Small intestine (tissue), 7 donors: ENCODE measurements at regions not wholly inside any gene's neighbourhood (a gene's known extent, or its start where the extent isn't known, plus 50 kb on each side); places are given as distances from the start of the nearest gene placed in this dataset.
"Not testable (repeated sequence)": the region's sequence is repeated elsewhere in the genome, so short reads cannot be mapped to it uniquely, and the experiment has no call there.

Experiments used
- DNase-seq, 2 donors: peaks; one replicate each; pipeline versions ENCODE4 v3.0.0 to v3.0.0-alpha.2; 2013
- FAIRE-seq: peaks from 2 replicates; lab custom pipeline; 2012; peaks lifted over from hg19 to GRCh38; lab: Jason Lieb, UNC
- H3K27ac ChIP-seq, 3 donors: one replicate each; pipeline ENCODE4 v1.5.1; 2013; ENCODE audit warnings: low read length in 2 of 3, mild to moderate bottlenecking in 2 of 3, control low read depth in 1 of 3, inconsistent platforms in 1 of 3, low read depth in 1 of 3, moderate library complexity in 1 of 3
- H3K27me3 ChIP-seq, 3 donors: one replicate each; pipeline ENCODE4 v1.6.1; 2013; ENCODE audit warnings: low read length in 3 of 3, inconsistent platforms in 1 of 3; ENCODE audit not compliant: control insufficient read depth in 3 of 3, insufficient read depth in 3 of 3
- H3K36me3 ChIP-seq, 3 donors: one replicate each; pipeline ENCODE4 v1.6.1; 2013; ENCODE audit warnings: low read length in 3 of 3, inconsistent platforms in 1 of 3, low read depth in 1 of 3, mild to moderate bottlenecking in 1 of 3, moderate library complexity in 1 of 3; ENCODE audit not compliant: control insufficient read depth in 3 of 3, insufficient read depth in 2 of 3
- H3K4me1 ChIP-seq, 3 donors: one replicate each; pipeline ENCODE4 v1.6.1; 2013; ENCODE audit warnings: low read length in 2 of 3, inconsistent platforms in 1 of 3, low read depth in 1 of 3, mild to moderate bottlenecking in 1 of 3, moderate library complexity in 1 of 3; ENCODE audit not compliant: control insufficient read depth in 3 of 3, insufficient read depth in 2 of 3
- H3K4me3 ChIP-seq, 3 donors: one replicate each; pipeline ENCODE4 v1.5.1; 2013; ENCODE audit warnings: low read length in 3 of 3, control low read depth in 1 of 3, inconsistent platforms in 1 of 3, low read depth in 1 of 3, mild to moderate bottlenecking in 1 of 3, moderate library complexity in 1 of 3
- H3K9me3 ChIP-seq, 2 donors: one replicate each; pipeline ENCODE4 v1.6.1; 2013; ENCODE audit warnings: low read depth in 1 of 2, low read length in 1 of 2; ENCODE audit not compliant: control insufficient read depth in 2 of 2, insufficient read depth in 1 of 2
- WGBS, 3 donors: extraction: QIAGEN DNeasy Blood & Tissue Kit; methylation state at CpG; one replicate each; pipeline ENCODE4 v1.1.7; 2013; 5-methylcytosine and 5-hydroxymethylcytosine counted together
- donor health status: healthy with polysubstance abuse.
- donor health status: control.
- donor health status: control.
- donor health status: Bipolar disorder and iron deficiency.
- donor health status: healthy.

- H3K4me1 ChIP-seq, H3K27ac ChIP-seq, FAIRE-seq, H3K4me3 ChIP-seq, H3K36me3 ChIP-seq, DNase-seq, H3K27me3 ChIP-seq, H3K9me3 ChIP-seq: not testable (repeated sequence)
- WGBS, 3 donors: 84 to 86% (median 86%) methylated on average over 18 to 24 of the region's 26 CpGs
Observed at GRCh38 chr16:88198457-88199295, 184.1 kb upstream of the ZNF469 start.

- WGBS, 3 donors: 86 to 89% (median 88%) methylated on average over 15 to 25 of the region's 25 CpGs
- not testable (repeated sequence) for H3K27me3 ChIP-seq, H3K27ac ChIP-seq, H3K9me3 ChIP-seq, H3K36me3 ChIP-seq, H3K4me1 ChIP-seq, FAIRE-seq, DNase-seq, H3K4me3 ChIP-seq
Observed at GRCh38 chr16:88199296-88200153, 183.2 kb upstream of the ZNF469 start.

- not testable (repeated sequence) for H3K4me3 ChIP-seq, H3K4me1 ChIP-seq, DNase-seq, H3K9me3 ChIP-seq, FAIRE-seq, H3K27me3 ChIP-seq, H3K27ac ChIP-seq, H3K36me3 ChIP-seq
- WGBS, 3 donors: 71 to 84% (median 79%) methylated on average over 20 to 29 of the region's 30 CpGs
Observed at GRCh38 chr16:88200154-88200895, 182.4 kb upstream of the ZNF469 start.

GRCh38 chr16:88200896-88201185, 181.9 kb upstream of the ZNF469 start:
- FAIRE-seq (no peak), DNase-seq (no peak)
- H3K27ac ChIP-seq: no peak overlapping the region
- H3K27me3 ChIP-seq: no peaks in the 10 kb centered on the region
- H3K4me1 ChIP-seq: no peaks in the 10 kb centered on the region
- 66 to 95% (median 80%) methylated on average over 12 to 13 of the region's 13 CpGs for WGBS, 3 donors
- H3K9me3 ChIP-seq: no peaks in the 10 kb centered on the region
- H3K36me3 ChIP-seq: no peaks in the 10 kb centered on the region
- no peak overlapping the region for H3K4me3 ChIP-seq

GRCh38 chr16:88201611-88202010, 181.1 kb upstream of the ZNF469 start:
- WGBS, 3 donors: 77 to 86% (median 86%) methylated on average over 8 to 9 of the region's 9 CpGs
- FAIRE-seq, H3K4me1 ChIP-seq, H3K27me3 ChIP-seq, H3K4me3 ChIP-seq, H3K36me3 ChIP-seq, DNase-seq, H3K9me3 ChIP-seq, H3K27ac ChIP-seq: not testable (repeated sequence)

- WGBS, 3 donors: 31 to 76% (median 60%) methylated on average over 12 to 13 of the region's 13 CpGs
- DNase-seq (no peak), FAIRE-seq (no peak)
- Histone ChIP-seq H3K27ac (no peak overlapping the region), H3K9me3 (no peaks in the 10 kb centered on the region), H3K27me3 (no peaks in the 10 kb centered on the region), H3K36me3 (no peaks in the 10 kb centered on the region), H3K4me1 (no peaks in the 10 kb centered on the region), H3K4me3 (no peak overlapping the region)
Observed at GRCh38 chr16:88202207-88202745, 180.5 kb upstream of the ZNF469 start.

GRCh38 chr16:88202856-88203681, 179.7 kb upstream of the ZNF469 start:
- H3K27ac ChIP-seq, H3K9me3 ChIP-seq, H3K4me1 ChIP-seq, FAIRE-seq, H3K36me3 ChIP-seq, H3K27me3 ChIP-seq, H3K4me3 ChIP-seq, DNase-seq: not testable (repeated sequence)
- 75 to 86% (median 77%) methylated on average over 25 to 37 of the region's 37 CpGs for WGBS, 3 donors
